H1 (cell line): ENCODE measurements at regions not wholly inside any gene's neighbourhood (a gene's known extent, or its start where the extent isn't known, plus 50 kb on each side); places are given as distances from the start of the nearest gene placed in this dataset.

Source experiments
- CTCF ChIA-PET: fragments of 300-600 bp; sonication (Branson Sonifier 250); formaldehyde crosslinking; loops from one replicate; lab custom pipeline; 2021; ENCODE audit not compliant: partially characterized antibody; lab: Charles Lee
- POLR2A ChIA-PET: fragments of 300-600 bp; sonication (Branson Sonifier 250); formaldehyde crosslinking; loops from one replicate; lab custom pipeline; 2021; ENCODE audit warnings: inconsistent platforms; ENCODE audit not compliant: partially characterized antibody; lab: Charles Lee
- DNase-seq, 2 experiments: peaks; one replicate each; pipeline versions ENCODE4 v3.0.0 to v3.0.0-alpha.2; 2010 to 2022; ENCODE audit warnings: low spot score in 2 of 2, low read depth in 1 of 2, mixed read lengths in 1 of 2
- FAIRE-seq: peaks from 2 replicates; lab custom pipeline; 2011; peaks lifted over from hg19 to GRCh38; lab: Jason Lieb, UNC
- H2AFZ ChIP-seq: 2 replicates; pipeline ENCODE4 v1.8.1; 2012; ENCODE audit warnings: low read length, inconsistent platforms
- H2AK5ac ChIP-seq: 2 replicates; pipeline ENCODE4 v1.6.1; 2013; ENCODE audit warnings: low read depth, low read length
- H2BK120ac ChIP-seq: replicated peaks from 2 replicates; pipeline ENCODE3; 2013; ENCODE audit warnings: low read depth, low read length, inconsistent platforms
- H2BK12ac ChIP-seq: 2 replicates; pipeline ENCODE4 v1.6.1; 2013; ENCODE audit warnings: low read depth, low read length
- H2BK15ac ChIP-seq: 2 replicates; pipeline ENCODE4 v1.6.1; 2013; ENCODE audit warnings: low read length
- H2BK20ac ChIP-seq: 2 replicates; pipeline ENCODE4 v1.6.1; 2013; ENCODE audit warnings: low read length
- H2BK5ac ChIP-seq: 2 replicates; pipeline ENCODE4 v1.6.1; 2013; ENCODE audit warnings: low read depth, low read length
- H3K14ac ChIP-seq: 2 replicates; pipeline ENCODE4 v1.6.1; 2013; ENCODE audit warnings: inconsistent platforms; ENCODE audit not compliant: insufficient read length
- H3K18ac ChIP-seq: 2 replicates; pipeline ENCODE4 v1.6.1; 2013; ENCODE audit warnings: low read length; ENCODE audit errors: extremely low read depth
- H3K23ac ChIP-seq: 2 replicates; pipeline ENCODE4 v1.6.1; 2013; ENCODE audit warnings: inconsistent platforms; ENCODE audit not compliant: insufficient read length
- H3K23me2 ChIP-seq: 2 replicates; pipeline ENCODE4 v1.6.1; 2013; ENCODE audit warnings: low read depth, low read length
- H3K27ac ChIP-seq: 2 replicates; pipeline ENCODE4 v1.6.1; 2011; ENCODE audit warnings: low read depth, low read length, inconsistent platforms
- H3K27me3 ChIP-seq, 4 experiments: replicated peaks in 1 of 4; 1 replicate in 1 of 4; 2 replicates in 3 of 4; pipeline versions ENCODE4 v1.6.1 to v1.8.1; 2011 to 2013; ENCODE audit warnings: low read length in 3 of 4, mild to moderate bottlenecking in 3 of 4, inconsistent platforms in 2 of 4, mixed read lengths in 2 of 4, moderate library complexity in 1 of 4; ENCODE audit not compliant: control insufficient read depth in 3 of 4, insufficient read depth in 3 of 4; ENCODE audit errors: extremely low read depth in 1 of 4
- H3K36me3 ChIP-seq, 4 experiments: 2 replicates each; pipeline versions ENCODE4 v1.6.1 to v1.8.1; 2011 to 2013; ENCODE audit warnings: mild to moderate bottlenecking in 4 of 4, low read length in 3 of 4, moderate library complexity in 2 of 4, control low read depth in 1 of 4, inconsistent platforms in 1 of 4; ENCODE audit not compliant: insufficient read depth in 4 of 4, control insufficient read depth in 2 of 4
- H3K4ac ChIP-seq: replicated peaks from 2 replicates; pipeline ENCODE3; 2013; ENCODE audit warnings: low read length, low read depth, mixed read lengths, inconsistent platforms; ENCODE audit not compliant: insufficient read length
- H3K4me1 ChIP-seq, 4 experiments: replicated peaks in 1 of 4; 1 replicate in 1 of 4; 2 replicates in 3 of 4; pipeline versions ENCODE4 v1.6.1 to v1.8.1; 2011 to 2013; ENCODE audit warnings: low read length in 3 of 4, inconsistent platforms in 2 of 4, mixed read lengths in 1 of 4; ENCODE audit not compliant: insufficient read depth in 4 of 4, control insufficient read depth in 3 of 4
- H3K4me2 ChIP-seq, 2 experiments: 2 replicates each; pipeline versions ENCODE4 v1.6.1 to v1.8.1; 2011 to 2013; ENCODE audit warnings: low read depth in 2 of 2, low read length in 2 of 2, control low read depth in 1 of 2, inconsistent platforms in 1 of 2, mild to moderate bottlenecking in 1 of 2; ENCODE audit not compliant: insufficient read depth in 1 of 2
- H3K4me3 ChIP-seq, 4 experiments: fragments of 200-600, 300-600 bp in 1 of 4; sonication (generic), shearing (Covaris generic), sonication (Bioruptor Twin) in 1 of 4; 2 replicates each; pipeline versions ENCODE4 v1.5.1 to v1.8.1; 2011 to 2016; ENCODE audit warnings: low read length in 4 of 4, low read depth in 3 of 4, control low read depth in 2 of 4, inconsistent platforms in 2 of 4, mild to moderate bottlenecking in 2 of 4, mixed read lengths in 1 of 4, moderate library complexity in 1 of 4; ENCODE audit not compliant: insufficient read depth in 2 of 4; ENCODE audit errors: extremely low read depth in 1 of 4
- H3K56ac ChIP-seq: replicated peaks from 2 replicates; pipeline ENCODE3; 2013; ENCODE audit warnings: low read depth, mild to moderate bottlenecking, mixed read lengths, low read length, inconsistent platforms; ENCODE audit not compliant: insufficient read length
- H3K79me1 ChIP-seq: 2 replicates; pipeline ENCODE4 v1.6.1; 2013; ENCODE audit warnings: low read depth, low read length, control low read depth
- H3K79me2 ChIP-seq, 2 experiments: 2 replicates each; pipeline versions ENCODE4 v1.6.1 to v1.8.1; 2012 to 2013; ENCODE audit warnings: low read length in 2 of 2, mild to moderate bottlenecking in 2 of 2, inconsistent platforms in 1 of 2; ENCODE audit not compliant: insufficient read depth in 2 of 2, control insufficient read depth in 1 of 2
- H3K9ac ChIP-seq, 4 experiments: replicated peaks in 1 of 4; 1 replicate in 1 of 4; 2 replicates in 3 of 4; pipeline versions ENCODE4 v1.6.1 to v1.8.1; 2011 to 2013; ENCODE audit warnings: low read depth in 3 of 4, low read length in 3 of 4, control low read depth in 2 of 4, mild to moderate bottlenecking in 2 of 4, moderate library complexity in 2 of 4, inconsistent platforms in 1 of 4; ENCODE audit errors: extremely low read depth in 1 of 4
- H3K9me3 ChIP-seq, 2 experiments: 2 replicates each; pipeline versions ENCODE4 v1.6.1 to v1.8.1; 2012 to 2013; ENCODE audit warnings: mild to moderate bottlenecking in 2 of 2, moderate library complexity in 2 of 2, control low read depth in 1 of 2, inconsistent platforms in 1 of 2, low read depth in 1 of 2, low read length in 1 of 2, mixed read lengths in 1 of 2; ENCODE audit not compliant: insufficient read depth in 2 of 2
- H4K20me1 ChIP-seq, 2 experiments: replicated peaks in 1 of 2; 2 replicates each; pipeline versions ENCODE3 to v1.8.1; 2011 to 2013; ENCODE audit warnings: inconsistent platforms in 2 of 2, low read length in 2 of 2, mild to moderate bottlenecking in 1 of 2; ENCODE audit not compliant: insufficient read depth in 2 of 2, control insufficient read depth in 1 of 2
- H4K5ac ChIP-seq: 2 replicates; pipeline ENCODE4 v1.6.1; 2013; ENCODE audit warnings: low read length, low read depth, mixed read lengths, inconsistent platforms; ENCODE audit not compliant: insufficient read length
- H4K8ac ChIP-seq: 2 replicates; pipeline ENCODE4 v1.8.0; 2013; ENCODE audit warnings: mild to moderate bottlenecking, moderate library complexity, low read length, inconsistent platforms; ENCODE audit not compliant: insufficient read depth; ENCODE audit errors: extremely low read depth
- H4K91ac ChIP-seq: replicated peaks from 2 replicates; pipeline ENCODE3; 2013; ENCODE audit warnings: low read length, mixed read lengths, inconsistent platforms; ENCODE audit not compliant: insufficient read length
- NANOG ChIP-seq: IDR thresholded peaks from 2 replicates; pipeline ENCODE4 v1.6.1; 2011; ENCODE audit warnings: low read length, low read depth, mild to moderate bottlenecking, inconsistent platforms; ENCODE audit not compliant: insufficient read depth, poor library complexity, severe bottlenecking
- RFX5 ChIP-seq: IDR thresholded peaks from 2 replicates; pipeline ENCODE4 v1.6.1; 2011; ENCODE audit warnings: low read depth, low read length, improper control_type of control experiment, borderline replicate concordance
- WGBS, 2 experiments: shearing (Covaris generic) in 1 of 2; methylation state at CpG; one replicate each; pipeline versions ENCODE4 v1.1.6 to v1.1.7; 2013 to 2015; ENCODE audit warnings: low lambda C conversion rate in 2 of 2, mixed read lengths in 2 of 2, inconsistent platforms in 1 of 2, low coverage in 1 of 2, missing lambda C conversion rate in 1 of 2; ENCODE audit not compliant: insufficient replicate concordance in 2 of 2, insufficient coverage in 1 of 2, insufficient read length in 1 of 2; ENCODE audit errors: extremely low coverage in 1 of 2, missing lambda C conversion rate in 1 of 2; 5-methylcytosine and 5-hydroxymethylcytosine counted together

DNA sequence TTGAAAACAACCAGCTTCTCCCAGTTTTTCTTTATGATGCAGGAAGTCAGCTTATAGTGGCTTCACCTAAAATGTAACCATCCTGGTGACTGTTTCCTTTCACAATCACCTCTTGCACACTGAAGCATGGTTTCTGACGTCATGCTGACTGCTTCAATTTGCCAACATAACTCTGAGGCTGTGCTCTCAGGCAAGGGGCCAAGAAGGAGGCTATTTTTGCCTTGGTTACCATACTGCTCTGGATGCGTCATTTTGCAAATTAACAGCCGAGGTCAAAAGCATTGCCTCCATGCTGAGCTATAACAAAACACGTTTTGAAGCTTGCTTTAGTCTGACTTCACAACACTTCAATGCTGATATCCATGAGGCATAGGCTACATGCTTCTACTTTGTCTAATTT is 397.8 kb downstream of the METTL4 start:
- WGBS, 2 experiments, result 62% methylated on average over 4 of the region's 4 CpGs; no CpG with 5 or more reads in 1 of the 2 experiments
- H3K9ac ChIP-seq, result no peak overlapping the region

More for the DNA sequence above, 397.8 kb downstream of the METTL4 start:
- Histone ChIP-seq H3K36me3 (no peaks in the 10 kb centered on the region; a peak in 1 of 8 replicates), H4K91ac (no peak overlapping the region), H3K79me2 (no peaks in the 10 kb centered on the region), H3K56ac (no peak overlapping the region), H3K4me3 (no peak overlapping the region), H3K14ac (no peak overlapping the region), H3K23me2 (no peaks in the 10 kb centered on the region), H3K23ac (no peak overlapping the region), H4K20me1 (no peaks in the 10 kb centered on the region), H2BK5ac (no peak overlapping the region), H3K79me1 (no peaks in the 10 kb centered on the region), H3K4ac (no peak overlapping the region), H2AFZ (peak overlapping the region; percentile 28; the same call in 1 of the 2 replicates), H2AK5ac (no peak overlapping the region), H4K8ac (no peak overlapping the region), H2BK15ac (no peak overlapping the region), H3K9me3 (no peaks in the 10 kb centered on the region), H3K18ac (no peak overlapping the region), H2BK12ac (no peak overlapping the region), H2BK120ac (no peak overlapping the region), H3K4me1 (peaks cover 0 to 4% (median 1%) of the 10 kb centered on the region in 4 experiments; a peak in 2 of 7 replicates), H3K27ac (no peak overlapping the region), H4K5ac (no peak overlapping the region), H3K27me3 (no peaks in the 10 kb centered on the region), H3K4me2 (no peak overlapping the region), H2BK20ac (no peak overlapping the region)
- CTCF ChIA-PET, result interaction anchor here (0.6 kb wide), 1 partner anchor 53 kb away, joined by 3 read pairs; no protein-coding TSS in a partner anchor
- peak; percentile 7 for FAIRE-seq
- no peak for DNase-seq
- POLR2A ChIA-PET, result no interaction called here
- TF ChIP-seq NANOG, result peak; percentile 7
- TF ChIP-seq RFX5, result no peak
